ENCODE measurements at regions not wholly inside any gene's neighbourhood (a gene's known extent, or its start where the extent isn't known, plus 50 kb on each side); places are given as distances from the start of the nearest gene placed in this dataset.

- no peak overlapping the region for H4K5ac ChIP-seq (ENCODE audit: insufficient read length, low read depth, low read length)
- peaks cover 3 to 7% of the 10 kb centered on the region in 2 experiments; a peak in 2 of 4 replicates for H3K4me1 Mint-ChIP-seq
- H3K56ac ChIP-seq (ENCODE audit: insufficient read length, low read depth, low read length) = no peak overlapping the region
- H2BK5ac ChIP-seq (ENCODE audit: insufficient read length, low read length) = no peak overlapping the region
- no peak overlapping the region for H3K4ac ChIP-seq (ENCODE audit: low read depth, low read length)
- no peak for DNase-seq
- no peak overlapping the region for H2BK12ac ChIP-seq (ENCODE audit: insufficient read length, low read depth, low read length)
- H3K79me2 ChIP-seq (ENCODE audit: insufficient read depth, low read length) = no peaks in the 10 kb centered on the region
- no peak overlapping the region for H2AK5ac ChIP-seq (ENCODE audit: insufficient read length, low read length)
- no peak overlapping the region for H4K8ac ChIP-seq (replicated peaks; ENCODE audit: insufficient read length, low read depth, low read length)
- H4K20me1 ChIP-seq (ENCODE audit: control insufficient read depth, insufficient read depth, insufficient read length) = no peaks in the 10 kb centered on the region
- no peaks in the 10 kb centered on the region for H3K36me3 Mint-ChIP-seq (ENCODE audit: insufficient read depth in 1 of 3, low read depth in 3 of 3)
- H2BK20ac ChIP-seq (ENCODE audit: low read depth, low read length, poor library complexity, severe bottlenecking) = no peak overlapping the region
- TF ChIP-seq CTCF (conservative IDR thresholded peaks at IDR 0.05) = no peak
- no peaks in the 10 kb centered on the region for H3K27me3 Mint-ChIP-seq (ENCODE audit: low read depth)
- no peak overlapping the region for H2BK120ac ChIP-seq (ENCODE audit: low read depth, low read length, poor library complexity, severe bottlenecking)
- H3K4me3 Mint-ChIP-seq = no peak overlapping the region
- H3K27me3 ChIP-seq (ENCODE audit: insufficient read depth, low read length) = no peaks in the 10 kb centered on the region; the same call in 1 of the 2 replicates
- H3K9ac ChIP-seq (ENCODE audit: extremely low read depth, insufficient read length, low read length) = no peak overlapping the region
- H3K9me3 ChIP-seq (ENCODE audit: control insufficient read depth, low read depth, low read length) = no peaks in the 10 kb centered on the region
- no peak overlapping the region for H3K14ac ChIP-seq (ENCODE audit: insufficient read depth, low read length)
- no peak overlapping the region for H3K27ac Mint-ChIP-seq
- no peaks in the 10 kb centered on the region for H3K23me2 ChIP-seq (ENCODE audit: insufficient read length, low read depth, low read length, poor library complexity, severe bottlenecking)
- H2BK15ac ChIP-seq (ENCODE audit: low read depth, low read length) = no peak overlapping the region
- H3K4me2 ChIP-seq (ENCODE audit: insufficient read depth, insufficient read length, low read length) = no peak overlapping the region
- no peaks in the 10 kb centered on the region for H3K79me1 ChIP-seq (ENCODE audit: insufficient read depth, low read depth, low read length, poor library complexity, severe bottlenecking)
- no peak overlapping the region for H3K27ac ChIP-seq (ENCODE audit: insufficient read length, low read depth, low read length)
- no peak overlapping the region for H4K91ac ChIP-seq (ENCODE audit: insufficient read length, low read depth, low read length)
- no peaks in the 10 kb centered on the region for H3K9me3 Mint-ChIP-seq
- H3T11ph ChIP-seq (ENCODE audit: low read length) = no peak overlapping the region
- no peaks in the 10 kb centered on the region for H3K4me1 ChIP-seq (ENCODE audit: insufficient read depth, low read length)
- no peak overlapping the region for H3K23ac ChIP-seq (ENCODE audit: insufficient read length, low read depth, low read length)
- H3K18ac ChIP-seq (ENCODE audit: insufficient read length, low read depth, low read length) = no peak overlapping the region
- no CpG with 5 or more reads among the region's 5 CpGs for WGBS (ENCODE audit: extremely low coverage, insufficient read length, low lambda C conversion rate)
- H2AFZ ChIP-seq (ENCODE audit: low read length) = no peak overlapping the region
Observed at GRCh38 chr12:107406932-107407331, 278.7 kb upstream of the PWP1 start.

All from H9 (cell line).